Spleen (tissue), 11 donors: ENCODE measurements at regions not wholly inside any gene's neighbourhood (a gene's known extent, or its start where the extent isn't known, plus 50 kb on each side); places are given as distances from the start of the nearest gene placed in this dataset.

Source experiments
- DNase-seq: peaks from one replicate; pipeline ENCODE4 v3.0.0-alpha.2; 2020
- H3K27ac ChIP-seq, 8 donors: fragments of 200-600 bp; sonication (generic) in 7 of 8; 1 replicate in 4 of 8; 2 replicates in 4 of 8; pipeline versions ENCODE4 v1.5.0 to v1.8.0; 2016 to 2021; ENCODE audit warnings: inconsistent platforms in 4 of 8, mild to moderate bottlenecking in 4 of 8, moderate library complexity in 1 of 8
- H3K27me3 ChIP-seq, 7 donors: fragments of 200-600 bp; sonication (generic) in 6 of 7; replicated peaks in 1 of 7; 1 replicate in 4 of 7; 2 replicates in 3 of 7; pipeline versions ENCODE4 v1.5.0 to v1.8.0; 2016 to 2021; ENCODE audit warnings: inconsistent platforms in 3 of 7, mild to moderate bottlenecking in 1 of 7
- H3K36me3 ChIP-seq, 6 donors: fragments of 200-600 bp; sonication (generic) in 5 of 6; 1 replicate in 4 of 6; 2 replicates in 2 of 6; pipeline versions ENCODE4 v1.5.0 to v1.8.0; 2016 to 2021; ENCODE audit warnings: inconsistent platforms in 2 of 6
- H3K4me1 ChIP-seq, 6 donors: fragments of 200-600 bp; sonication (generic) in 5 of 6; 1 replicate in 3 of 6; 2 replicates in 3 of 6; pipeline versions ENCODE4 v1.5.0 to v1.8.0; 2016 to 2021; ENCODE audit warnings: inconsistent platforms in 3 of 6
- H3K4me3 ChIP-seq, 8 donors: fragments of 200-600 bp; sonication (generic) in 7 of 8; 1 replicate in 4 of 8; 2 replicates in 4 of 8; pipeline versions ENCODE4 v1.5.0 to v1.8.0; 2016 to 2021; ENCODE audit warnings: inconsistent platforms in 4 of 8, mild to moderate bottlenecking in 4 of 8, moderate library complexity in 2 of 8
- H3K9me3 ChIP-seq, 8 donors: fragments of 200-600 bp; sonication (generic) in 7 of 8; 1 replicate in 4 of 8; 2 replicates in 4 of 8; pipeline versions ENCODE4 v1.5.0 to v1.8.0; 2016 to 2021; ENCODE audit warnings: inconsistent platforms in 4 of 8
- POLR2A ChIP-seq, 3 donors: fragments of 450-650 bp; IDR thresholded peaks; one replicate each; pipeline ENCODE4 v1.5.1; 2017; ENCODE audit warnings: antibody characterized with exemption in 3 of 3, mild to moderate bottlenecking in 1 of 3
- POLR2AphosphoS5 ChIP-seq, 3 donors: sonication (generic); formaldehyde crosslinking; IDR thresholded peaks; one replicate each; pipeline ENCODE4 v1.5.1; 2017; ENCODE audit warnings: antibody characterized with exemption in 3 of 3
- WGBS, 5 donors: extraction: QIAGEN DNeasy Blood & Tissue Kit in 3 of 5; methylation state at CpG; one replicate each; pipeline versions ENCODE4 v1.1.5 to v1.1.7; 2013 to 2018; 5-methylcytosine and 5-hydroxymethylcytosine counted together
- intact Hi-C: fragments of 100-400 bp; cut with DNase I; formaldehyde crosslinking; loops from one replicate; pipeline ENCODE4 v1.15.0; 2023; ENCODE audit warnings: low total_unique reads
- TF ChIP-seq, protein P1 (sequence below), 11 experiments: fragments of 200-600 bp in 7 of 11; fragments of 450-650 bp in 4 of 11; sonication (generic) in 4 of 11; IDR thresholded peaks in 8 of 11; conservative IDR thresholded peaks in 3 of 11; 1 replicate in 7 of 11; 2 replicates in 4 of 11; pipeline versions ENCODE4 v1.4.0 to v1.8.0; 2016 to 2021; ENCODE audit warnings: antibody characterized with exemption in 11 of 11, inconsistent platforms in 4 of 11, mild to moderate bottlenecking in 1 of 11
- donor health status: healthy with polysubstance abuse.
- donor health status: DM: no; HTN: no; CAD: no; lungs with moderate emphysema.
- donor health status: DM: no; HTN: no; CAD: no.
- donor health status: Bipolar disorder and iron deficiency.
- donor health status: healthy.
- donor health status: DM: no; HTN: no; CAD: no.
- donor health status: DM: yes; HTN: yes; CAD: no.

DNA sequence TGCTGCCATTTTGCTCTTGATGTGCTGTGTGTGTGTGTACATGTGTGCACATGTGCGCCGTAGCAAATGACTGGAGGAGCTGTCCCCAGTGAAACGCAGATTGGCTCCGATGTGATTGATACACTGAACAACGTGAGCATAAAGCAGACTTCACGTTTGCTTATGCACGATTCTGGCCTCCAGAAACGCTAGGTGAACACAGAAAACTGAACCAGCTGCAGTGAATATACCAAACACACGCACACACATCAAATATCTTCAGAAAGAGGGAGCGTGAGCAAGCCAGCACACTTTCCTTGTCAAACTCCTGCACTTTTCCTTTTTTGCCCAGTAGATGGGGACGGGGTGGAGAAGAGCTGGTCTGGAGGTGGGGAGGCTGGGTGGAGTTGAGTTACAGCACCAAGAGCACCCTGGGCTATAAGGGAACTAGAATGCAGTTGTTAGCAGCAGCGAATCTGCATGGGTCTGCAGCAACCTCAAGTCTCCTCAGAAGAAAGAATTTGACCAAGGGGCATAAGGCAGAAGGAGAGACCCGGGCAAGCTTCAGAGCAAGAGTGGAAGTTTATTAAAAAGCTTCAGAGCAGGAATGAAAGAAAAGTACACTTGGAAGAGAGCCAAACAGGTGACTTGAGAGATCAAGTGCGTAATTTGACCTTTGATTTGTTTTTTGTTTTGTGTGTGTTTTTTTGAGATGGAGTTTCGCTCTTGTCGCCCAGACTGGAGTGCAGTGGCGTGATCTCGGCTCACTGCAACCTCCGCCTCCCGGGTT, 77.8 kb upstream of the CADM1 start:
- Histone ChIP-seq H3K4me3 (no peak overlapping the region), H3K36me3 (no peaks in the 10 kb centered on the region), H3K9me3 (peaks cover 0 to 5% (median 1%) of the 10 kb centered on the region in 8 donors), H3K27me3 (peaks cover 0 to 4% (median 0%) of the 10 kb centered on the region in 7 donors), H3K27ac (no peak overlapping the region), H3K4me1 (peaks cover 0 to 7% (median 0%) of the 10 kb centered on the region in 6 donors)
- TF ChIP-seq, protein P1, sequence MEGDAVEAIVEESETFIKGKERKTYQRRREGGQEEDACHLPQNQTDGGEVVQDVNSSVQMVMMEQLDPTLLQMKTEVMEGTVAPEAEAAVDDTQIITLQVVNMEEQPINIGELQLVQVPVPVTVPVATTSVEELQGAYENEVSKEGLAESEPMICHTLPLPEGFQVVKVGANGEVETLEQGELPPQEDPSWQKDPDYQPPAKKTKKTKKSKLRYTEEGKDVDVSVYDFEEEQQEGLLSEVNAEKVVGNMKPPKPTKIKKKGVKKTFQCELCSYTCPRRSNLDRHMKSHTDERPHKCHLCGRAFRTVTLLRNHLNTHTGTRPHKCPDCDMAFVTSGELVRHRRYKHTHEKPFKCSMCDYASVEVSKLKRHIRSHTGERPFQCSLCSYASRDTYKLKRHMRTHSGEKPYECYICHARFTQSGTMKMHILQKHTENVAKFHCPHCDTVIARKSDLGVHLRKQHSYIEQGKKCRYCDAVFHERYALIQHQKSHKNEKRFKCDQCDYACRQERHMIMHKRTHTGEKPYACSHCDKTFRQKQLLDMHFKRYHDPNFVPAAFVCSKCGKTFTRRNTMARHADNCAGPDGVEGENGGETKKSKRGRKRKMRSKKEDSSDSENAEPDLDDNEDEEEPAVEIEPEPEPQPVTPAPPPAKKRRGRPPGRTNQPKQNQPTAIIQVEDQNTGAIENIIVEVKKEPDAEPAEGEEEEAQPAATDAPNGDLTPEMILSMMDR (IDR thresholded peaks at IDR 0.05 in 8 of 11, conservative IDR thresholded peaks at IDR 0.05 in 3 of 11): no peak
- TF ChIP-seq POLR2AphosphoS5 (IDR thresholded peaks at IDR 0.05) (no peak), POLR2A (IDR thresholded peaks at IDR 0.05) (no peak)
- DNase-seq: no peak
- WGBS, 5 donors: 78 to 87% (median 85%) methylated on average over 20 of the region's 20 CpGs
- intact Hi-C loops: no loop called here

DNA sequence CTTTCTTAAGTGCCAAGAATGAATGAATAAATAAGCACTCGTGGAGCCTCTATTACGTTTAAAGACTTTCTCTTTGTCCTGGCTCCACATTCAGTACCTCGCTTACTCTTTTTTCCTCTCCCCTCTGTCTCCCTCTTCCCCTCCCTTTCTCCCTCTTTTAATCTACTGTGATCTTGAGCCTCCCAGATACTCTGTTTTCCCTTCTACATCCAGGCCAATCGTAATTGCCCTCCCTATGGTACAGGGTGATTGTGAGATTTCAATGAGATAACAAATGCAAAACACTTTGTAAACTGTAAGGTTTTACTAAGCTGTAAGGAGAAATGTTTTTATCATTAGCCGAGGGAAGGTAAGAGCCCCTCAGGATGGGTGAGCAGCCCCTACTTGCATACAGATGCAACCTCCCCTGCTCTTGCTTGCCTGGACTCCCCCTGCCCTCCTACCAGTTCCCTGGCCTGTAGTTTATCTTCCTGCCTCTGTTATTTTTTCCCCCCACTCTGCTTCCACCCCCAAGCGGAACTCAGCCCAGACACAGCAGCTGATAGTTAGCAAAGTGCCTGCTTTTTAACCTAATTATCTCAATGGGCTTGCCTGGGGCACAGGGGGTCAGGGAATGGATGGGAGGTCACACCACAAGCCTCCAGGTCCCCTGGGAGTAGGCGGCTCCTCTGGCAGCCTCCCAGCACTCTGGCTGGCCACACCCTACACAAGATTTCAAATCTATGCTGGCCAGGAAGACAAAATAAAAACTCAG, 76.9 kb upstream of the CADM1 start:
- TF ChIP-seq POLR2A (IDR thresholded peaks at IDR 0.05) (no peak), POLR2AphosphoS5 (IDR thresholded peaks at IDR 0.05) (no peak)
- TF ChIP-seq, protein P1 (IDR thresholded peaks at IDR 0.05 in 8 of 11, conservative IDR thresholded peaks at IDR 0.05 in 3 of 11): no peak
- WGBS, 5 donors: 43 to 47% (median 46%) methylated on average over 7 of the region's 7 CpGs
- no peak for DNase-seq
- no peak overlapping the region for H3K4me3 ChIP-seq
- H3K27me3 ChIP-seq: peaks cover 0 to 4% (median 0%) of the 10 kb centered on the region in 7 donors
- H3K4me1 ChIP-seq: peaks cover 0 to 7% (median 0%) of the 10 kb centered on the region in 6 donors
- H3K9me3 ChIP-seq: no peaks in the 10 kb centered on the region
- H3K36me3 ChIP-seq: no peaks in the 10 kb centered on the region
- intact Hi-C loops: no loop called here
- no peak overlapping the region for H3K27ac ChIP-seq

DNA sequence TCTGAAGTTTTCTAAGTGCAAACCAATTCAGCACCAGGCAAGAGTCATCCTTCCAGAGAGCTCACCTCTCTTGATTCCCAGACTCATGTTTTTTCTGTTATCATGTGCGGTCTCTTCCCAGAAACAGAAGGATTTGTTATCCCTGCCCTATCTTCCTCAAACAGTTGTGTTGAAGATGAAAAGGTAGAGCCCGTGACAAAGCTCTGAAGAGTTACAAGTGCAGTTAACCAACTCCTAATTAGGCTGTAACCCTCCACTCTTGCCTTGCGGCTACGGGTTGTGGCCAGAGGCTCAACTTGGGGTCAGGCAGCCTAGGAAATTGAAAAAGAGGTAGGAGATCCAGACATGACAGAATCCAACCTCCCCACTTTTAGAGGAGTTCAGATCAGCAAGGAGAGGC, 76.2 kb upstream of the CADM1 start:
- peaks cover 0 to 4% (median 0%) of the 10 kb centered on the region in 7 donors for H3K27me3 ChIP-seq
- H3K4me1 ChIP-seq: peaks cover 0 to 7% (median 0%) of the 10 kb centered on the region in 6 donors
- no peaks in the 10 kb centered on the region for H3K9me3 ChIP-seq
- 81 to 93% (median 87%) methylated on average over 4 of the region's 4 CpGs for WGBS, 5 donors
- H3K4me3 ChIP-seq: no peak overlapping the region
- TF ChIP-seq, protein P1 (IDR thresholded peaks at IDR 0.05 in 8 of 11, conservative IDR thresholded peaks at IDR 0.05 in 3 of 11): no peak
- TF ChIP-seq POLR2AphosphoS5 (IDR thresholded peaks at IDR 0.05) (no peak), POLR2A (IDR thresholded peaks at IDR 0.05) (no peak)
- intact Hi-C loops: no loop called here
- no peaks in the 10 kb centered on the region for H3K36me3 ChIP-seq
- no peak overlapping the region for H3K27ac ChIP-seq
- DNase-seq: no peak
